GM12873 (cell line): ENCODE measurements at regions not wholly inside any gene's neighbourhood (a gene's known extent, or its start where the extent isn't known, plus 50 kb on each side); places are given as distances from the start of the nearest gene placed in this dataset.

Experiments
- CTCF ChIP-seq: IDR thresholded peaks from 2 replicates; pipeline ENCODE4 v1.5.1; 2012; ENCODE audit warnings: low read depth, mild to moderate bottlenecking, moderate library complexity, low read length, control low read depth; ENCODE audit not compliant: insufficient read depth; ENCODE audit errors: missing control alignments

GRCh38 chr11:92852946-92853345 lies 116.5 kb upstream of the MTNR1B start:
- no peak for TF ChIP-seq CTCF

GRCh38 chr11:92854162-92854561 lies 115.3 kb upstream of the MTNR1B start:
- no peak for TF ChIP-seq CTCF

- no peak for TF ChIP-seq CTCF
These were observed 114.5 kb upstream of the MTNR1B start for GRCh38 chr11:92854952-92855351.

GRCh38 chr11:92855607-92856405 lies 113.6 kb upstream of the MTNR1B start:
- TF ChIP-seq CTCF, result no peak

- TF ChIP-seq CTCF, result no peak
These were observed 112.0 kb upstream of the MTNR1B start for GRCh38 chr11:92857407-92857806.

GRCh38 chr11:92859156-92859690 lies 110.2 kb upstream of the MTNR1B start:
- no peak for TF ChIP-seq CTCF

GRCh38 chr11:92861634-92862033 lies 107.8 kb upstream of the MTNR1B start:
- TF ChIP-seq CTCF, result no peak
